ENCODE measurements at regions not wholly inside any gene's neighbourhood (a gene's known extent, or its start where the extent isn't known, plus 50 kb on each side); places are given as distances from the start of the nearest gene placed in this dataset.

GRCh38 chr3:153036846-153037245 is 125.2 kb upstream of the RAP2B start:
- Histone ChIP-seq H4K20me1 (ENCODE audit: insufficient read depth, low read length) (no peaks in the 10 kb centered on the region), H3K9me3 (replicated peaks; ENCODE audit: insufficient read depth, low read length) (no peaks in the 10 kb centered on the region), H3K36me3 (replicated peaks; ENCODE audit: insufficient read depth, low read length) (no peaks in the 10 kb centered on the region), H3K79me2 (ENCODE audit: low read length) (no peaks in the 10 kb centered on the region), H3K4me3 (ENCODE audit: low read length) (no peak overlapping the region), H3F3A (ENCODE audit: insufficient read depth, low read length) (no peaks in the 10 kb centered on the region), H3K27me3 (replicated peaks; ENCODE audit: insufficient read depth, low read length) (no peaks in the 10 kb centered on the region), H3K4me2 (ENCODE audit: low read depth, low read length) (no peak overlapping the region), H3K9me2 (replicated peaks; ENCODE audit: insufficient read depth, low read length) (no peaks in the 10 kb centered on the region), H3K4me1 (ENCODE audit: low read length) (no peaks in the 10 kb centered on the region), H3K27ac (ENCODE audit: low read length) (no peak overlapping the region), H3K9ac (ENCODE audit: low read length) (no peak overlapping the region), H2AFZ (ENCODE audit: low read length) (no peak overlapping the region)
- TF ChIP-seq CTCF (IDR thresholded peaks at IDR 0.05; ENCODE audit: low read length) (no peak), EZH2 (optimal IDR thresholded peaks at IDR 0.05; ENCODE audit: low read depth, low read length) (no peak), EZH2phosphoT487 (IDR thresholded peaks at IDR 0.05; ENCODE audit: low read length) (no peak)
- DNase-seq, result no peak

- Histone ChIP-seq H3K4me1 (ENCODE audit: low read length) (no peaks in the 10 kb centered on the region), H3K4me3 (ENCODE audit: low read length) (no peak overlapping the region), H3F3A (ENCODE audit: insufficient read depth, low read length) (no peaks in the 10 kb centered on the region), H3K79me2 (ENCODE audit: low read length) (no peaks in the 10 kb centered on the region), H3K9ac (ENCODE audit: low read length) (no peak overlapping the region), H3K4me2 (ENCODE audit: low read depth, low read length) (no peak overlapping the region), H3K9me3 (replicated peaks; ENCODE audit: insufficient read depth, low read length) (no peaks in the 10 kb centered on the region), H3K27me3 (replicated peaks; ENCODE audit: insufficient read depth, low read length) (no peaks in the 10 kb centered on the region), H4K20me1 (ENCODE audit: insufficient read depth, low read length) (no peaks in the 10 kb centered on the region), H3K9me2 (replicated peaks; ENCODE audit: insufficient read depth, low read length) (no peaks in the 10 kb centered on the region), H2AFZ (ENCODE audit: low read length) (no peak overlapping the region), H3K27ac (ENCODE audit: low read length) (no peak overlapping the region), H3K36me3 (replicated peaks; ENCODE audit: insufficient read depth, low read length) (no peaks in the 10 kb centered on the region)
- no peak for TF ChIP-seq EZH2phosphoT487 (IDR thresholded peaks at IDR 0.05; ENCODE audit: low read length)
- TF ChIP-seq CTCF (IDR thresholded peaks at IDR 0.05; ENCODE audit: low read length), result no peak
- TF ChIP-seq EZH2 (optimal IDR thresholded peaks at IDR 0.05; ENCODE audit: low read depth, low read length), result no peak
- no peak for DNase-seq
Observed at GRCh38 chr3:153038367-153038766, 123.7 kb upstream of the RAP2B start.

- H3K4me1 ChIP-seq (ENCODE audit: low read length), result 0 out of 2 replicates have a peak, but pooled peaks cover 4% of the 10 kb centered on the region
- DNase-seq, result no peak
- no peaks in the 10 kb centered on the region for H3K9me2 ChIP-seq (replicated peaks; ENCODE audit: insufficient read depth, low read length)
- H3K36me3 ChIP-seq (replicated peaks; ENCODE audit: insufficient read depth, low read length), result no peaks in the 10 kb centered on the region
- H3K27me3 ChIP-seq (replicated peaks; ENCODE audit: insufficient read depth, low read length), result no peaks in the 10 kb centered on the region
- H3K4me2 ChIP-seq (ENCODE audit: low read depth, low read length), result no peak overlapping the region
- no peak overlapping the region for H3K9ac ChIP-seq (ENCODE audit: low read length)
- H2AFZ ChIP-seq (ENCODE audit: low read length), result no peak overlapping the region
- no peak for TF ChIP-seq EZH2phosphoT487 (IDR thresholded peaks at IDR 0.05; ENCODE audit: low read length)
- no peak for TF ChIP-seq EZH2 (optimal IDR thresholded peaks at IDR 0.05; ENCODE audit: low read depth, low read length)
- no peak for TF ChIP-seq CTCF (IDR thresholded peaks at IDR 0.05; ENCODE audit: low read length)
- H4K20me1 ChIP-seq (ENCODE audit: insufficient read depth, low read length), result no peaks in the 10 kb centered on the region
- H3K27ac ChIP-seq (ENCODE audit: low read length), result no peak overlapping the region
- no peaks in the 10 kb centered on the region for H3K9me3 ChIP-seq (replicated peaks; ENCODE audit: insufficient read depth, low read length)
- H3F3A ChIP-seq (ENCODE audit: insufficient read depth, low read length), result no peaks in the 10 kb centered on the region
- H3K79me2 ChIP-seq (ENCODE audit: low read length), result no peaks in the 10 kb centered on the region
- H3K4me3 ChIP-seq (ENCODE audit: low read length), result no peak overlapping the region
Observed at GRCh38 chr3:153038779-153039178, 123.2 kb upstream of the RAP2B start.

Data from MM.1S (cell line).